ENCODE measurements at regions not wholly inside any gene's neighbourhood (a gene's known extent, or its start where the extent isn't known, plus 50 kb on each side); places are given as distances from the start of the nearest gene placed in this dataset.

- TF ChIP-seq TAF1 (IDR thresholded peaks at IDR 0.05; ENCODE audit: borderline replicate concordance, insufficient read depth, low read length) (no peak), SIN3A (IDR thresholded peaks at IDR 0.05; ENCODE audit: borderline replicate concordance, insufficient read depth, low read length) (no peak), FOXP2 (optimal IDR thresholded peaks at IDR 0.05; ENCODE audit: borderline replicate concordance, extremely low read depth, extremely low read length, insufficient read depth) (no peak), POLR2AphosphoS5 (IDR thresholded peaks at IDR 0.05; ENCODE audit: low read depth, low read length) (no peak)
- TF ChIP-seq, protein P1, sequence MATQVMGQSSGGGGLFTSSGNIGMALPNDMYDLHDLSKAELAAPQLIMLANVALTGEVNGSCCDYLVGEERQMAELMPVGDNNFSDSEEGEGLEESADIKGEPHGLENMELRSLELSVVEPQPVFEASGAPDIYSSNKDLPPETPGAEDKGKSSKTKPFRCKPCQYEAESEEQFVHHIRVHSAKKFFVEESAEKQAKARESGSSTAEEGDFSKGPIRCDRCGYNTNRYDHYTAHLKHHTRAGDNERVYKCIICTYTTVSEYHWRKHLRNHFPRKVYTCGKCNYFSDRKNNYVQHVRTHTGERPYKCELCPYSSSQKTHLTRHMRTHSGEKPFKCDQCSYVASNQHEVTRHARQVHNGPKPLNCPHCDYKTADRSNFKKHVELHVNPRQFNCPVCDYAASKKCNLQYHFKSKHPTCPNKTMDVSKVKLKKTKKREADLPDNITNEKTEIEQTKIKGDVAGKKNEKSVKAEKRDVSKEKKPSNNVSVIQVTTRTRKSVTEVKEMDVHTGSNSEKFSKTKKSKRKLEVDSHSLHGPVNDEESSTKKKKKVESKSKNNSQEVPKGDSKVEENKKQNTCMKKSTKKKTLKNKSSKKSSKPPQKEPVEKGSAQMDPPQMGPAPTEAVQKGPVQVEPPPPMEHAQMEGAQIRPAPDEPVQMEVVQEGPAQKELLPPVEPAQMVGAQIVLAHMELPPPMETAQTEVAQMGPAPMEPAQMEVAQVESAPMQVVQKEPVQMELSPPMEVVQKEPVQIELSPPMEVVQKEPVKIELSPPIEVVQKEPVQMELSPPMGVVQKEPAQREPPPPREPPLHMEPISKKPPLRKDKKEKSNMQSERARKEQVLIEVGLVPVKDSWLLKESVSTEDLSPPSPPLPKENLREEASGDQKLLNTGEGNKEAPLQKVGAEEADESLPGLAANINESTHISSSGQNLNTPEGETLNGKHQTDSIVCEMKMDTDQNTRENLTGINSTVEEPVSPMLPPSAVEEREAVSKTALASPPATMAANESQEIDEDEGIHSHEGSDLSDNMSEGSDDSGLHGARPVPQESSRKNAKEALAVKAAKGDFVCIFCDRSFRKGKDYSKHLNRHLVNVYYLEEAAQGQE (IDR thresholded peaks at IDR 0.05; ENCODE audit: insufficient read depth in 1 of 2, low read depth in 2 of 2, low read length in 2 of 2): no peak
Measured at GRCh38 chr13:40464337-40465014, 202.0 kb downstream of the FOXO1 start.

GRCh38 chr13:40465015-40465390 lies 201.4 kb downstream of the FOXO1 start:
- TF ChIP-seq POLR2AphosphoS5 (IDR thresholded peaks at IDR 0.05; ENCODE audit: low read depth, low read length): no peak

DNA sequence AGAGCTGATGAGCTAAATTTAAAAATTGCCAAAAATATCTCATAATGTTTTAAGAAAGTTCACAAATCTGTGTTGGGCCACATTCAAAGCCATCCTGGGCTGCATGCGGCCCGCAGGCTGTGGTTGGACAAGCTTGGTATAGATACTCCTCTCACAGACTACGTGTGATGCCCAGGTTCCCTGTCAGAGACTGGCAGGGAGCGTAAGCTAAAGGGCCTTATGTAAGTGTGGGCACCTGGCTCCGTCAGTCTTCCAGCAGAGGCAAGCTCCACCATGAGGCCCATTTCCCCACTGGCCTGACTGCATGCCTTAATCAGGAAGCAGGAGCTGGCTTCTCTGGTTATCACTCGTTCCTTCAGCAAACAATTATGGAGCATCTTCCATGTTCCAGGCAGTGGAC lies 200.2 kb downstream of the FOXO1 start:
- TF ChIP-seq POLR2AphosphoS5 (IDR thresholded peaks at IDR 0.05; ENCODE audit: low read depth, low read length) (no peak), SIN3A (IDR thresholded peaks at IDR 0.05; ENCODE audit: borderline replicate concordance, insufficient read depth, low read length) (no peak), FOXP2 (optimal IDR thresholded peaks at IDR 0.05; ENCODE audit: borderline replicate concordance, extremely low read depth, extremely low read length, insufficient read depth) (no peak), TAF1 (IDR thresholded peaks at IDR 0.05; ENCODE audit: borderline replicate concordance, insufficient read depth, low read length) (no peak)
- TF ChIP-seq, protein P1 (IDR thresholded peaks at IDR 0.05; ENCODE audit: insufficient read depth in 1 of 2, low read depth in 2 of 2, low read length in 2 of 2): no peak

DNA sequence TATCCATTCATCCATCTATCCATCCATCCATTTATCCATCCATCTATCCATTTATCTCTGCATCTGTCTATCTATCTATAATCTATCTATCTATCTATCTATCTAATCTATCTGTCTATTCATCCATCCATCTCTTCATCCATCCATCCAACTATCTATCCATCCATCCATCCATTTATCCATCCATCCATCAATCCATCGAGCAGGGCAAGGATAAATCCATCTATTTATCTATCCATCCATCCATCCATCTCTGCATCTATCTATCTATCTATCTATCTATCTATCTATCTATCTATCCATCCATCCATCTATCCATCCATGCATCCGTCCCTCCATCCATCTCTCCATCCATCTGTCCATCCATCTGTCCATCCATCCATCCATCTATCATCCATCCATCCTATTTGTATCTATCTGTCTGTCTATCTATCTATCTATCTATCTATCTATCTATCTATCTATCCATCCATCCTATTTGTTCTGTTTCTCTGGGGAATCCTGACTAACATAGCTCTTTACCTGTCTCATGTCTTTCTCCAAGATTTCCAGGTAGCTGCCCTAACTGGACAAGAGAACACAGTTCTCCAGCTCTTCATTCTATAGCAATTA lies 198.1 kb downstream of the FOXO1 start:
- TF ChIP-seq POLR2AphosphoS5 (IDR thresholded peaks at IDR 0.05; ENCODE audit: low read depth, low read length) (no peak), SIN3A (IDR thresholded peaks at IDR 0.05; ENCODE audit: borderline replicate concordance, insufficient read depth, low read length) (no peak), TAF1 (IDR thresholded peaks at IDR 0.05; ENCODE audit: borderline replicate concordance, insufficient read depth, low read length) (no peak), FOXP2 (optimal IDR thresholded peaks at IDR 0.05; ENCODE audit: borderline replicate concordance, extremely low read depth, extremely low read length, insufficient read depth) (no peak)
- TF ChIP-seq, protein P1 (IDR thresholded peaks at IDR 0.05; ENCODE audit: insufficient read depth in 1 of 2, low read depth in 2 of 2, low read length in 2 of 2): no peak

GRCh38 chr13:40469581-40470310 lies 196.7 kb downstream of the FOXO1 start:
- TF ChIP-seq POLR2AphosphoS5 (IDR thresholded peaks at IDR 0.05; ENCODE audit: low read depth, low read length) (no peak), TAF1 (IDR thresholded peaks at IDR 0.05; ENCODE audit: borderline replicate concordance, insufficient read depth, low read length) (no peak), FOXP2 (optimal IDR thresholded peaks at IDR 0.05; ENCODE audit: borderline replicate concordance, extremely low read depth, extremely low read length, insufficient read depth) (no peak)
- TF ChIP-seq, protein P1 (IDR thresholded peaks at IDR 0.05; ENCODE audit: insufficient read depth in 1 of 2, low read depth in 2 of 2, low read length in 2 of 2): no peak

Data from PFSK-1 (cell line).